GM23248 (cell line): ENCODE measurements at regions not wholly inside any gene's neighbourhood (a gene's known extent, or its start where the extent isn't known, plus 50 kb on each side); places are given as distances from the start of the nearest gene placed in this dataset.

Experiments
- DNase-seq: peaks from one replicate; pipeline ENCODE4 v3.0.0-alpha.2; 2015
- H2AFZ ChIP-seq: fragments of 200-600 bp; sonication (generic); 2 replicates; pipeline ENCODE4 v1.6.1; 2016; ENCODE audit warnings: antibody characterized with exemption
- H3F3A ChIP-seq: fragments of 200-600 bp; sonication (generic); 2 replicates; pipeline ENCODE4 v1.6.1; 2016; ENCODE audit warnings: mild to moderate bottlenecking, antibody characterized with exemption, mixed run types; ENCODE audit not compliant: insufficient read depth
- H3K27ac ChIP-seq: fragments of 200-600 bp; sonication (generic); 2 replicates; pipeline ENCODE4 v1.5.1; 2016; ENCODE audit warnings: mild to moderate bottlenecking
- H3K27me3 ChIP-seq: fragments of 200-600 bp; sonication (generic); replicated peaks from 2 replicates; pipeline ENCODE4 v1.6.1; 2016; ENCODE audit warnings: mild to moderate bottlenecking; ENCODE audit not compliant: insufficient read depth
- H3K36me3 ChIP-seq: fragments of 200-600 bp; sonication (generic); 2 replicates; pipeline ENCODE4 v1.6.1; 2016; ENCODE audit warnings: low read depth, mild to moderate bottlenecking
- H3K4me1 ChIP-seq: fragments of 200-600 bp; sonication (generic); 2 replicates; pipeline ENCODE4 v1.6.1; 2016; ENCODE audit warnings: mild to moderate bottlenecking; ENCODE audit not compliant: insufficient read depth
- H3K4me2 ChIP-seq: fragments of 200-600 bp; sonication (generic); one replicate; pipeline ENCODE4 v1.6.1; 2016; ENCODE audit warnings: mild to moderate bottlenecking; ENCODE audit not compliant: unreplicated experiment
- H3K4me3 ChIP-seq: fragments of 200-600 bp; sonication (generic); 2 replicates; pipeline ENCODE4 v1.5.1; 2016; ENCODE audit warnings: mild to moderate bottlenecking
- H3K79me2 ChIP-seq: fragments of 200-600 bp; sonication (generic); 2 replicates; pipeline ENCODE4 v1.6.1; 2016; ENCODE audit warnings: mild to moderate bottlenecking; ENCODE audit not compliant: insufficient read depth
- H3K9ac ChIP-seq: fragments of 200-600 bp; sonication (generic); 2 replicates; pipeline ENCODE4 v1.6.1; 2016; ENCODE audit warnings: mild to moderate bottlenecking
- H3K9me2 ChIP-seq: fragments of 200-600 bp; sonication (generic); 2 replicates; pipeline ENCODE4 v1.6.1; 2016; ENCODE audit warnings: mixed run types, mild to moderate bottlenecking, moderate library complexity; ENCODE audit not compliant: insufficient read depth
- H3K9me3 ChIP-seq: fragments of 200-600 bp; sonication (generic); one replicate; pipeline ENCODE4 v1.6.1; 2017; ENCODE audit warnings: low read depth
- H4K20me1 ChIP-seq: fragments of 200-600 bp; sonication (generic); 2 replicates; pipeline ENCODE4 v1.6.0; 2016; ENCODE audit not compliant: insufficient read depth
- EZH2 ChIP-seq: fragments of 200-600 bp; sonication (generic); IDR thresholded peaks from 2 replicates; pipeline ENCODE4 v1.6.1; 2018; ENCODE audit warnings: antibody characterized with exemption, mild to moderate bottlenecking; ENCODE audit not compliant: insufficient read depth, poor library complexity, severe bottlenecking
- EZH2phosphoT487 ChIP-seq: fragments of 200-600 bp; sonication (generic); IDR thresholded peaks from 2 replicates; pipeline ENCODE4 v1.6.1; 2018; ENCODE audit warnings: antibody characterized with exemption, moderate library complexity, mild to moderate bottlenecking, low read depth; ENCODE audit not compliant: insufficient read depth
- WGBS, 2 experiments: methylation state at CpG; one replicate each; pipeline ENCODE4 v1.1.6; 2015 to 2017; ENCODE audit warnings: low lambda C conversion rate in 2 of 2, low coverage in 1 of 2; ENCODE audit errors: missing lambda C conversion rate in 2 of 2; 5-methylcytosine and 5-hydroxymethylcytosine counted together
- in situ Hi-C: fragments of 300-500 bp; cut with MboI; formaldehyde crosslinking; loops from 2 replicates; pipeline ENCODE4 v1.15.0; 2020

DNA sequence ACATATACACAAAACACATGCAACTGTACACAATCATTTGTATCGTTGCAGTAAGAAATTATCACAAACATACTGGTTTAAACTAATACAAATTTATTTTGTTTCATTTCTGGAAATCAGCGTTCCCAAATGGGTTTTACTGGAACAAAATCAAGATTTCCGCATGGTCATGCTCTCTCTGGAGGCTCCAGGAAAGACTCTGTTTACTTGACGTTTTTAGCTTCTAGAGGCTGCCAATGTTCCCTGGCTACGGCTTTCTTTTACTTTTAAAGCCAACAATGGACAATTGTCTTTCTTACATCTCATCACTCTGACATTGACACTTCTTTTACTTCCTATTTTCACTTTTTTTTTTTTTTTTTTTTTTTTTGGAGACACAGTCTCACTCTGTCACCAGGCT, 793.1 kb downstream of the CDH9 start:
- H3K9me3 ChIP-seq = no peaks in the 10 kb centered on the region
- no peaks in the 10 kb centered on the region for H3K79me2 ChIP-seq
- no peak for DNase-seq
- H3F3A ChIP-seq = no peaks in the 10 kb centered on the region
- in situ Hi-C loops = no loop called here
- no peaks in the 10 kb centered on the region for H4K20me1 ChIP-seq
- no peaks in the 10 kb centered on the region for H3K4me1 ChIP-seq
- TF ChIP-seq EZH2 (no peak), EZH2phosphoT487 (no peak)
- WGBS, 2 experiments = 2 to 4% methylated on average over 5 of the region's 5 CpGs
- H3K27ac ChIP-seq = no peak overlapping the region
- H3K4me3 ChIP-seq = no peak overlapping the region
- H3K9ac ChIP-seq = no peak overlapping the region
- H3K4me2 ChIP-seq = no peak overlapping the region
- no peak overlapping the region for H2AFZ ChIP-seq
- H3K27me3 ChIP-seq = no peaks in the 10 kb centered on the region
- no peaks in the 10 kb centered on the region for H3K9me2 ChIP-seq
- no peaks in the 10 kb centered on the region for H3K36me3 ChIP-seq

DNA sequence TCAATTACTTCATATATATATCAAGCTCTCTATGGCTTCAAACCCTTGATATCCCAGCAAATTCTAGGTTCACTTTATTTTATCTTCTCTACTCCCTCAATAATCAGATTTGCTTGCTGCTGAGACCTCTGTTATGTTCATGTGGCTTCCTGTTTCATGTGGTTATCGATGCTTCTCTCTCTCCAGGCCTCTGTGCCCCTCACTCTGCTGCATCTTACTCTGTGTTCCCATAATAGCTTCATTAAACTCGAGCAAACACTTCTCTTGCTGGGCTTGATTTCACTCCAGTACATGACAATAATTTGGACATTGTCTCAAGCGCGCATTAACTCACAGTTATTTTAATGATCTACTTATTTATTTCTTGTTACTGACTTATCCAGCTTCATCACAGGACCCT, 798.8 kb downstream of the CDH9 start:
- H3F3A ChIP-seq = no peaks in the 10 kb centered on the region
- no peak overlapping the region for H3K9ac ChIP-seq
- no peak overlapping the region for H2AFZ ChIP-seq
- in situ Hi-C loops = no loop called here
- DNase-seq = no peak
- H3K27ac ChIP-seq = no peak overlapping the region
- H3K9me2 ChIP-seq = no peaks in the 10 kb centered on the region
- H3K4me2 ChIP-seq = no peak overlapping the region
- no peaks in the 10 kb centered on the region for H3K27me3 ChIP-seq
- H3K79me2 ChIP-seq = no peaks in the 10 kb centered on the region
- no peaks in the 10 kb centered on the region for H3K36me3 ChIP-seq
- H3K4me3 ChIP-seq = no peak overlapping the region
- WGBS, 2 experiments = 45 to 48% methylated on average over 4 of the region's 4 CpGs
- TF ChIP-seq EZH2 (no peak), EZH2phosphoT487 (no peak)
- H3K4me1 ChIP-seq = no peaks in the 10 kb centered on the region
- H4K20me1 ChIP-seq = no peaks in the 10 kb centered on the region
- H3K9me3 ChIP-seq = no peaks in the 10 kb centered on the region

DNA sequence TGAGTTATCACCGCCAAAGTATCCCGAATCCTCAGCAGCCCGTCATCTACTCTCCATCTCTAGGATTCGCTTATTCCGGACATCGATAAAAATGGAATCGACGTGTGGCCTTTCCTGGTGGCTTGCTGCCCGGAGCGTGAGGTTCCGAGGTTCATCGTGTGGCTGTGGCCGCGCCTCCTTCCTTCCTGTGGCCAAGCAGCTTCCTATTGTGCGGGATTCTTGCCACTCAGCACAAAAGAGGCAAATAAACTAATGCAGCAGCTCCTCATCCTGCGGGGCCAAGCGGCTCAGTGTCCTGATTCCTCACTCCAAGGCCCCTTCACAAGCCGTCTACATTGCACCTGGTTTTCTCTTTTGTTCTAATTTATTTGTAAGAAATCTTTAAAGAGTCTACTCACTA, 800.9 kb downstream of the CDH9 start:
- no peaks in the 10 kb centered on the region for H3K79me2 ChIP-seq
- H3K9me3 ChIP-seq = no peaks in the 10 kb centered on the region
- H3K4me2 ChIP-seq = no peak overlapping the region
- no peak overlapping the region for H3K4me3 ChIP-seq
- no peak overlapping the region for H2AFZ ChIP-seq
- no peak overlapping the region for H3K9ac ChIP-seq
- H3K4me1 ChIP-seq = no peaks in the 10 kb centered on the region
- no peaks in the 10 kb centered on the region for H3K36me3 ChIP-seq
- no peaks in the 10 kb centered on the region for H3K9me2 ChIP-seq
- no peak overlapping the region for H3K27ac ChIP-seq
- in situ Hi-C loops = no loop called here
- no peaks in the 10 kb centered on the region for H3F3A ChIP-seq
- TF ChIP-seq EZH2phosphoT487 (no peak), EZH2 (no peak)
- 74 to 75% methylated on average over 18 of the region's 18 CpGs for WGBS, 2 experiments
- no peaks in the 10 kb centered on the region for H4K20me1 ChIP-seq
- DNase-seq = no peak
- H3K27me3 ChIP-seq = no peaks in the 10 kb centered on the region

DNA sequence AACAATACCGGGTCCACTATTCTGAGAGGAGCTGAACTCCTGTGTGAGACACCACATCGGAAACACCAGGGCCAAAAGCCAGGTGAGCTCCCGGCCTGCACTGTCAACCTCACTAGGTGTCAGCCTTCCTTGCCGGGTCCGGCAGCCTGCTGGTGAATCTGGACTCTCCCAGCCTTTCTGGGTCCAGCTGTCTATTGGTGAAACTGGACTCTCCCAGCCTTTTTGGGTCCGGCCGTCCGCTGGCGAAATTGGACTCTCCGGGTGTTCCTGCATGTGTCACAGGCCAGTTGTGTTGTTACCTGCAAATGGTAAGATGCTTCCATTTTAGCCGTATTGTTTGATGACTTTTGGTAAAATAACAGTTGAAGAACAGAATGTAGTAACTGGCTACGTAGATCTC, 801.5 kb downstream of the CDH9 start:
- Histone ChIP-seq H3K4me3 (no peak overlapping the region), H2AFZ (no peak overlapping the region), H3K27me3 (no peaks in the 10 kb centered on the region), H4K20me1 (no peaks in the 10 kb centered on the region), H3K4me2 (no peak overlapping the region), H3K4me1 (no peaks in the 10 kb centered on the region), H3K79me2 (no peaks in the 10 kb centered on the region), H3F3A (no peaks in the 10 kb centered on the region), H3K9ac (no peak overlapping the region), H3K36me3 (no peaks in the 10 kb centered on the region), H3K9me3 (no peaks in the 10 kb centered on the region), H3K27ac (no peak overlapping the region), H3K9me2 (no peaks in the 10 kb centered on the region)
- in situ Hi-C loops = no loop called here
- WGBS, 2 experiments = 90% methylated on average over 12 of the region's 12 CpGs
- DNase-seq = no peak
- TF ChIP-seq EZH2phosphoT487 = no peak
- no peak for TF ChIP-seq EZH2

DNA sequence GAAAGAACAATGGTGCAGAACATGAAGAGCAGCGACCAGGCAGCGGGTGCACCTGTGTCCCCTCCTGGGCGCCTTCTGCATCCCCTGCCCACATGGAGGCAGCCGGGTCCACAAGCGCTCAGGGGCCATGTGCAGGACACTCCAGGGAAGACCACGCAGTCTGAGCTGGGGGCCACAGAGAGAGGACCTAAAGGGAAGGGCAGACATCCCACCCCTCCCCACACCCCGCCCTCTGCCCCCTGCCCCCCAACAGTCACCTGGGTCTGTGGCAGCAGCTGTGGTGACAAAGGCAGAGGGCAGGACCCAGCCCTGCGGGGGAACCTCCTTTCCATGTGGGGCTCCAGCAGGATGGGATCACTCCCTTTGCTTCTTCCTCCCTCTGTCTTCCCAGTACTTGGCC, 805.7 kb downstream of the CDH9 start:
- no peak for TF ChIP-seq EZH2phosphoT487
- no peak for TF ChIP-seq EZH2

More for the DNA sequence above, 805.7 kb downstream of the CDH9 start:
- H3K9ac ChIP-seq = no peak overlapping the region
- H3K27ac ChIP-seq = no peak overlapping the region
- H2AFZ ChIP-seq = no peak overlapping the region
- no peak for DNase-seq
- H3K9me2 ChIP-seq = no peaks in the 10 kb centered on the region
- H3K4me3 ChIP-seq = no peak overlapping the region
- H3K27me3 ChIP-seq = no peaks in the 10 kb centered on the region
- no peaks in the 10 kb centered on the region for H3K9me3 ChIP-seq
- in situ Hi-C loops = no loop called here
- no peaks in the 10 kb centered on the region for H3F3A ChIP-seq
- no peaks in the 10 kb centered on the region for H3K79me2 ChIP-seq
- no peak overlapping the region for H3K4me2 ChIP-seq
- H3K4me1 ChIP-seq = no peaks in the 10 kb centered on the region
- WGBS, 2 experiments = 45 to 61% methylated on average over 4 to 7 of the region's 8 CpGs
- no peaks in the 10 kb centered on the region for H4K20me1 ChIP-seq
- no peaks in the 10 kb centered on the region for H3K36me3 ChIP-seq
